GM23338 (cell line): ENCODE measurements at regions not wholly inside any gene's neighbourhood (a gene's known extent, or its start where the extent isn't known, plus 50 kb on each side); places are given as distances from the start of the nearest gene placed in this dataset.

ENCODE experiments used
- ATAC-seq: fragments of 200-7000 bp; cut with Tn5 transposase; 3 replicates; pipeline ENCODE4 v1.9.1; 2020
- DNase-seq: peaks from one replicate; pipeline ENCODE4 v3.0.0-alpha.2; 2015; ENCODE audit warnings: low spot score
- H2AFZ ChIP-seq: fragments of 200-600 bp; sonication (generic); 2 replicates; pipeline ENCODE4 v1.8.0; 2016; ENCODE audit warnings: antibody characterized with exemption, mild to moderate bottlenecking, moderate library complexity
- H3F3A ChIP-seq: fragments of 200-600 bp; sonication (generic); replicated peaks from 2 replicates; pipeline ENCODE4 v1.8.0; 2017; ENCODE audit warnings: antibody characterized with exemption, mixed run types, low read depth
- H3K27ac ChIP-seq: fragments of 200-600 bp; sonication (generic); 2 replicates; pipeline ENCODE4 v1.6.1; 2016; ENCODE audit warnings: low read depth
- H3K27me3 ChIP-seq: fragments of 200-600 bp; sonication (generic); 2 replicates; pipeline ENCODE4 v1.8.0; 2016; ENCODE audit warnings: mild to moderate bottlenecking, mixed run types, moderate library complexity; ENCODE audit not compliant: insufficient read depth
- H3K36me3 ChIP-seq: fragments of 200-600 bp; sonication (generic); 2 replicates; pipeline ENCODE4 v1.8.0; 2016; ENCODE audit warnings: mild to moderate bottlenecking; ENCODE audit not compliant: insufficient read depth
- H3K4me1 ChIP-seq: fragments of 200-600 bp; sonication (generic); 2 replicates; pipeline ENCODE4 v1.8.0; 2016; ENCODE audit warnings: mild to moderate bottlenecking, moderate library complexity; ENCODE audit not compliant: insufficient read depth
- H3K4me2 ChIP-seq: fragments of 200-600 bp; sonication (generic); 2 replicates; pipeline ENCODE4 v1.7.1; 2017; ENCODE audit warnings: mixed run types
- H3K4me3 ChIP-seq: fragments of 200-600 bp; sonication (generic); 2 replicates; pipeline ENCODE4 v1.6.1; 2016; ENCODE audit warnings: mixed run types
- H3K79me2 ChIP-seq: fragments of 200-600 bp; sonication (generic); replicated peaks from 2 replicates; pipeline ENCODE4 v1.8.0; 2017; ENCODE audit warnings: mild to moderate bottlenecking; ENCODE audit not compliant: insufficient read depth
- H3K9me2 ChIP-seq: fragments of 200-600 bp; sonication (generic); 2 replicates; pipeline ENCODE4 v1.8.0; 2017; ENCODE audit not compliant: insufficient read depth
- H4K20me1 ChIP-seq: fragments of 200-600 bp; sonication (generic); replicated peaks from 2 replicates; pipeline ENCODE4 v1.8.0; 2017; ENCODE audit warnings: mild to moderate bottlenecking; ENCODE audit not compliant: insufficient read depth
- H3K27ac Mint-ChIP-seq: 2 replicates; pipeline ENCODE4 v1.8.0; 2020; ENCODE audit warnings: inconsistent platforms, mild to moderate bottlenecking, moderate library complexity, mixed read lengths
- H3K27me3 Mint-ChIP-seq: 3 replicates; pipeline ENCODE4 v1.8.0; 2022; ENCODE audit warnings: low read depth, mild to moderate bottlenecking, moderate library complexity, mixed read lengths, inconsistent platforms; ENCODE audit not compliant: insufficient read depth, poor library complexity
- H3K36me3 Mint-ChIP-seq: 3 replicates; pipeline ENCODE4 v1.8.0; 2021; ENCODE audit warnings: low read depth, mild to moderate bottlenecking, inconsistent platforms, moderate library complexity, mixed read lengths
- H3K4me1 Mint-ChIP-seq: 3 replicates; pipeline ENCODE4 v1.8.0; 2020; ENCODE audit warnings: mild to moderate bottlenecking, inconsistent platforms, mixed read lengths
- H3K4me3 Mint-ChIP-seq: 3 replicates; pipeline ENCODE4 v1.8.0; 2021; ENCODE audit warnings: moderate library complexity, mild to moderate bottlenecking, inconsistent platforms, mixed read lengths
- H3K9me3 Mint-ChIP-seq: 3 replicates; pipeline ENCODE4 v1.8.0; 2020; ENCODE audit warnings: moderate library complexity, mild to moderate bottlenecking, inconsistent platforms, mixed read lengths
- CREB1 ChIP-seq: fragments of 250-450 bp; sonication (Bioruptor Pico); IDR thresholded peaks from 2 replicates; pipeline ENCODE4 v1.5.0; 2020; ENCODE audit warnings: low read depth, mild to moderate bottlenecking, moderate library complexity
- ETS1 ChIP-seq: IDR thresholded peaks from 2 replicates; pipeline ENCODE4 v1.6.1; 2016; ENCODE audit warnings: antibody characterized with exemption
- EZH2 ChIP-seq: fragments of 200-600 bp; sonication (generic); IDR thresholded peaks from one replicate; pipeline ENCODE4 v1.8.0; 2017; ENCODE audit warnings: antibody characterized with exemption, mild to moderate bottlenecking, low read depth; ENCODE audit not compliant: unreplicated experiment
- EZH2phosphoT487 ChIP-seq: fragments of 200-600 bp; sonication (generic); IDR thresholded peaks from one replicate; pipeline ENCODE4 v1.8.1; 2018; ENCODE audit warnings: antibody characterized with exemption; ENCODE audit not compliant: unreplicated experiment
- JUNB ChIP-seq: IDR thresholded peaks from one replicate; pipeline ENCODE4 v1.6.1; 2016; ENCODE audit warnings: antibody characterized with exemption; ENCODE audit not compliant: unreplicated experiment
- NANOG ChIP-seq: IDR thresholded peaks from 2 replicates; pipeline ENCODE4 v1.6.1; 2016; ENCODE audit warnings: antibody characterized with exemption, borderline replicate concordance
- POLR2AphosphoS5 ChIP-seq: IDR thresholded peaks from 2 replicates; pipeline ENCODE4 v1.6.1; 2016; ENCODE audit warnings: antibody characterized with exemption, low read depth
- REST ChIP-seq: IDR thresholded peaks from one replicate; pipeline ENCODE4 v1.6.1; 2018; ENCODE audit warnings: antibody characterized with exemption; ENCODE audit not compliant: unreplicated experiment
- STAT1 ChIP-seq: IDR thresholded peaks from one replicate; pipeline ENCODE4 v1.6.1; 2016; ENCODE audit warnings: antibody characterized with exemption; ENCODE audit not compliant: unreplicated experiment
- ZNF114 ChIP-seq: fragments of 250-450 bp; sonication (Bioruptor Pico); IDR thresholded peaks from 2 replicates; pipeline ENCODE4 v1.5.0; 2020; ENCODE audit warnings: mild to moderate bottlenecking, moderate library complexity
- ZNF331 ChIP-seq: fragments of 250-450 bp; sonication (Bioruptor Pico); IDR thresholded peaks from 2 replicates; pipeline ENCODE4 v1.5.0; 2020; ENCODE audit warnings: low read depth, mild to moderate bottlenecking, moderate library complexity
- ZNF462 ChIP-seq: fragments of 250-450 bp; sonication (Bioruptor Pico); IDR thresholded peaks from 2 replicates; pipeline ENCODE4 v1.5.0; 2020; ENCODE audit warnings: mild to moderate bottlenecking, moderate library complexity

- no peaks in the 10 kb centered on the region for H3K4me1 ChIP-seq
- peaks cover 3% of the 10 kb centered on the region; the same call in 1 of the 3 replicates for H3K9me3 Mint-ChIP-seq
- no peak overlapping the region for H3K27ac ChIP-seq
- no peaks in the 10 kb centered on the region for H3F3A ChIP-seq
- no peaks in the 10 kb centered on the region for H3K27me3 Mint-ChIP-seq
- no peak overlapping the region for H3K4me3 ChIP-seq
- H3K27ac Mint-ChIP-seq, result no peak overlapping the region
- no peaks in the 10 kb centered on the region for H4K20me1 ChIP-seq
- ATAC-seq (no peak), DNase-seq (no peak)
- H3K4me3 Mint-ChIP-seq, result no peak overlapping the region
- H3K9me2 ChIP-seq, result no peaks in the 10 kb centered on the region
- no peaks in the 10 kb centered on the region for H3K36me3 ChIP-seq
- H3K79me2 ChIP-seq, result no peaks in the 10 kb centered on the region
- H3K27me3 ChIP-seq, result no peaks in the 10 kb centered on the region
- H3K4me1 Mint-ChIP-seq, result no peaks in the 10 kb centered on the region; the same call in 2 of the 3 replicates
- TF ChIP-seq ZNF331 (CRISPR knock-in tag), result no peak
- no peak overlapping the region for H2AFZ ChIP-seq
- no peak overlapping the region for H3K4me2 ChIP-seq
- peaks cover 4% of the 10 kb centered on the region; the same call in 1 of the 3 replicates for H3K36me3 Mint-ChIP-seq
Observed at GRCh38 chr4:130238121-130238520, 1142.2 kb downstream of the C4orf33 start.

- Histone ChIP-seq H3K4me2 (no peak overlapping the region), H3K9me2 (no peaks in the 10 kb centered on the region), H3K36me3 (no peaks in the 10 kb centered on the region), H3K79me2 (no peaks in the 10 kb centered on the region), H3F3A (no peaks in the 10 kb centered on the region), H3K4me1 (no peaks in the 10 kb centered on the region), H2AFZ (no peak overlapping the region), H4K20me1 (no peaks in the 10 kb centered on the region), H3K27me3 (no peaks in the 10 kb centered on the region), H3K27ac (no peak overlapping the region), H3K4me3 (no peak overlapping the region)
- Mint-ChIP-seq H3K27ac (peak overlapping the region; percentile 80), H3K9me3 (peaks cover 11% of the 10 kb centered on the region; the same call in 2 of the 3 replicates), H3K36me3 (peaks cover 14% of the 10 kb centered on the region), H3K27me3 (no peaks in the 10 kb centered on the region), H3K4me1 (peaks cover 6% of the 10 kb centered on the region; the same call in 2 of the 3 replicates), H3K4me3 (no peak overlapping the region)
- DNase-seq, result peak; percentile 48
- peak; percentile 85 for ATAC-seq
- TF ChIP-seq ZNF114, result no peak
- no peak for TF ChIP-seq CREB1 (CRISPR knock-in tag)
- no peak for TF ChIP-seq ZNF462 (CRISPR knock-in tag)
- TF ChIP-seq ZNF331 (CRISPR knock-in tag), result no peak
- no peak for TF ChIP-seq REST
- TF ChIP-seq ETS1, result no peak
- TF ChIP-seq EZH2phosphoT487, result no peak
- no peak for TF ChIP-seq NANOG
- no peak for TF ChIP-seq STAT1
- TF ChIP-seq POLR2AphosphoS5, result no peak
- no peak for TF ChIP-seq JUNB
- TF ChIP-seq EZH2, result no peak
Observed at GRCh38 chr4:130249002-130249401, 1153.0 kb downstream of the C4orf33 start.
